ENCODE measurements at regions not wholly inside any gene's neighbourhood (a gene's known extent, or its start where the extent isn't known, plus 50 kb on each side); places are given as distances from the start of the nearest gene placed in this dataset.

- Mint-ChIP-seq H3K9me3 (no peaks in the 10 kb centered on the region), H3K36me3 (ENCODE audit: low read depth) (no peaks in the 10 kb centered on the region), H3K27me3 (no peaks in the 10 kb centered on the region), H3K4me3 (no peak overlapping the region), H3K27ac (no peak overlapping the region), H3K4me1 (no peaks in the 10 kb centered on the region)
- ChIA-PET CTCF (no interaction called here), POLR2A (no interaction called here)
- DNase-seq: no peak
Observed at GRCh38 chr20:11573507-11573906, 344.2 kb upstream of the BTBD3 start.

GRCh38 chr20:11581271-11581670 lies 336.4 kb upstream of the BTBD3 start:
- H3K4me3 Mint-ChIP-seq: no peak overlapping the region

GRCh38 chr20:11582060-11582459 lies 335.6 kb upstream of the BTBD3 start:
- Mint-ChIP-seq H3K4me1 (no peaks in the 10 kb centered on the region), H3K36me3 (ENCODE audit: low read depth) (no peaks in the 10 kb centered on the region), H3K27me3 (no peaks in the 10 kb centered on the region), H3K9me3 (no peaks in the 10 kb centered on the region), H3K4me3 (no peak overlapping the region), H3K27ac (no peak overlapping the region)
- no peak for DNase-seq
- ChIA-PET CTCF (no interaction called here), POLR2A (no interaction called here)

More at GRCh38 chr20:11581271-11581670, 336.4 kb upstream of the BTBD3 start:
- DNase-seq: no peak
- H3K27ac Mint-ChIP-seq: no peak overlapping the region
- H3K9me3 Mint-ChIP-seq: no peaks in the 10 kb centered on the region
- POLR2A ChIA-PET: no interaction called here
- CTCF ChIA-PET: no interaction called here
- H3K27me3 Mint-ChIP-seq: no peaks in the 10 kb centered on the region
- no peaks in the 10 kb centered on the region for H3K4me1 Mint-ChIP-seq
- H3K36me3 Mint-ChIP-seq (ENCODE audit: low read depth): no peaks in the 10 kb centered on the region

GRCh38 chr20:11585752-11586352 lies 331.8 kb upstream of the BTBD3 start:
- Mint-ChIP-seq H3K9me3 (no peaks in the 10 kb centered on the region), H3K36me3 (ENCODE audit: low read depth) (no peaks in the 10 kb centered on the region), H3K27ac (no peak overlapping the region), H3K4me1 (no peaks in the 10 kb centered on the region), H3K4me3 (no peak overlapping the region), H3K27me3 (no peaks in the 10 kb centered on the region)
- DNase-seq: no peak
- CTCF ChIA-PET: no interaction called here
- POLR2A ChIA-PET: no interaction called here

- POLR2A ChIA-PET: no interaction called here
- Mint-ChIP-seq H3K4me3 (no peak overlapping the region), H3K27me3 (no peaks in the 10 kb centered on the region), H3K4me1 (no peaks in the 10 kb centered on the region), H3K27ac (no peak overlapping the region), H3K9me3 (no peaks in the 10 kb centered on the region), H3K36me3 (ENCODE audit: low read depth) (no peaks in the 10 kb centered on the region)
- CTCF ChIA-PET: interaction anchor here (0.7 kb wide), 1 partner anchor 58 kb away, joined by 3 read pairs; no protein-coding TSS in a partner anchor
- DNase-seq: no peak
Observed at GRCh38 chr20:11588875-11589274, 328.8 kb upstream of the BTBD3 start.

GRCh38 chr20:11591965-11592364 lies 325.7 kb upstream of the BTBD3 start:
- Mint-ChIP-seq H3K36me3 (ENCODE audit: low read depth) (no peaks in the 10 kb centered on the region), H3K9me3 (peaks cover 2% of the 10 kb centered on the region), H3K4me1 (no peaks in the 10 kb centered on the region), H3K4me3 (no peak overlapping the region), H3K27ac (no peak overlapping the region), H3K27me3 (no peaks in the 10 kb centered on the region)
- ChIA-PET POLR2A (no interaction called here), CTCF (no interaction called here)
- no peak for DNase-seq

GRCh38 chr20:11604339-11604738 lies 313.4 kb upstream of the BTBD3 start:
- no peak for DNase-seq
- H3K4me3 Mint-ChIP-seq: no peak overlapping the region
- no peak overlapping the region for H3K27ac Mint-ChIP-seq
- POLR2A ChIA-PET: no interaction called here
- H3K9me3 Mint-ChIP-seq: no peaks in the 10 kb centered on the region
- no peaks in the 10 kb centered on the region for H3K36me3 Mint-ChIP-seq (ENCODE audit: low read depth)
- CTCF ChIA-PET: no interaction called here
- no peaks in the 10 kb centered on the region for H3K27me3 Mint-ChIP-seq
- H3K4me1 Mint-ChIP-seq: no peaks in the 10 kb centered on the region

GRCh38 chr20:11607047-11607446 lies 310.6 kb upstream of the BTBD3 start:
- DNase-seq: no peak
- peaks cover 6% of the 10 kb centered on the region for H3K9me3 Mint-ChIP-seq
- no peak overlapping the region for H3K27ac Mint-ChIP-seq
- H3K27me3 Mint-ChIP-seq: no peaks in the 10 kb centered on the region
- no peak overlapping the region for H3K4me3 Mint-ChIP-seq
- CTCF ChIA-PET: no interaction called here
- H3K4me1 Mint-ChIP-seq: no peaks in the 10 kb centered on the region
- H3K36me3 Mint-ChIP-seq (ENCODE audit: low read depth): no peaks in the 10 kb centered on the region
- POLR2A ChIA-PET: no interaction called here

GRCh38 chr20:11608736-11609135 lies 309.0 kb upstream of the BTBD3 start:
- H3K27ac Mint-ChIP-seq: no peak overlapping the region
- H3K4me1 Mint-ChIP-seq: no peaks in the 10 kb centered on the region
- no peak overlapping the region for H3K4me3 Mint-ChIP-seq
- POLR2A ChIA-PET: no interaction called here
- no peaks in the 10 kb centered on the region for H3K36me3 Mint-ChIP-seq (ENCODE audit: low read depth)
- no peaks in the 10 kb centered on the region for H3K27me3 Mint-ChIP-seq
- no peak for DNase-seq
- H3K9me3 Mint-ChIP-seq: peaks cover 6% of the 10 kb centered on the region
- CTCF ChIA-PET: no interaction called here

GRCh38 chr20:11624704-11625103 lies 293.0 kb upstream of the BTBD3 start:
- H3K4me3 Mint-ChIP-seq: no peak overlapping the region
- ChIA-PET POLR2A (no interaction called here), CTCF (no interaction called here)
- H3K9me3 Mint-ChIP-seq: no peaks in the 10 kb centered on the region
- no peak for DNase-seq
- no peaks in the 10 kb centered on the region for H3K4me1 Mint-ChIP-seq
- no peaks in the 10 kb centered on the region for H3K36me3 Mint-ChIP-seq (ENCODE audit: low read depth)
- H3K27ac Mint-ChIP-seq: no peak overlapping the region
- no peaks in the 10 kb centered on the region for H3K27me3 Mint-ChIP-seq

- no peaks in the 10 kb centered on the region for H3K9me3 Mint-ChIP-seq
- H3K4me3 Mint-ChIP-seq: no peak overlapping the region
- CTCF ChIA-PET: no interaction called here
- no peaks in the 10 kb centered on the region for H3K4me1 Mint-ChIP-seq
- POLR2A ChIA-PET: no interaction called here
- H3K27ac Mint-ChIP-seq: no peak overlapping the region
- DNase-seq: no peak
- H3K36me3 Mint-ChIP-seq (ENCODE audit: low read depth): no peaks in the 10 kb centered on the region
- no peaks in the 10 kb centered on the region for H3K27me3 Mint-ChIP-seq
Observed at GRCh38 chr20:11626551-11626950, 291.1 kb upstream of the BTBD3 start.

GRCh38 chr20:11642866-11643265 lies 274.8 kb upstream of the BTBD3 start:
- Mint-ChIP-seq H3K4me3 (no peak overlapping the region), H3K9me3 (peaks cover 9% of the 10 kb centered on the region), H3K27me3 (no peaks in the 10 kb centered on the region), H3K4me1 (no peaks in the 10 kb centered on the region), H3K36me3 (ENCODE audit: low read depth) (no peaks in the 10 kb centered on the region), H3K27ac (no peak overlapping the region)
- POLR2A ChIA-PET: no interaction called here
- CTCF ChIA-PET: no interaction called here
- no peak for DNase-seq

- POLR2A ChIA-PET: no interaction called here
- Mint-ChIP-seq H3K27me3 (no peaks in the 10 kb centered on the region), H3K36me3 (ENCODE audit: low read depth) (no peaks in the 10 kb centered on the region), H3K4me3 (no peak overlapping the region), H3K9me3 (peaks cover 7% of the 10 kb centered on the region), H3K4me1 (no peaks in the 10 kb centered on the region), H3K27ac (no peak overlapping the region)
- CTCF ChIA-PET: no interaction called here
- DNase-seq: no peak
Observed at GRCh38 chr20:11646359-11646758, 271.3 kb upstream of the BTBD3 start.

- Mint-ChIP-seq H3K4me3 (no peak overlapping the region), H3K36me3 (ENCODE audit: low read depth) (no peaks in the 10 kb centered on the region), H3K27me3 (no peaks in the 10 kb centered on the region), H3K9me3 (peaks cover 6% of the 10 kb centered on the region), H3K4me1 (no peaks in the 10 kb centered on the region), H3K27ac (no peak overlapping the region)
- DNase-seq: no peak
- ChIA-PET POLR2A (no interaction called here), CTCF (no interaction called here)
Observed at GRCh38 chr20:11650566-11650965, 267.1 kb upstream of the BTBD3 start.

All from activated CD4-positive, alpha-beta T cell treated with anti-CD3 and anti-CD28 coated beads, Interleukin-2, amount 10 ng/mL, durations not matched to agents 7 days and 5 days (primary cell).